Liver (tissue), 8 donors: ENCODE measurements at regions not wholly inside any gene's neighbourhood (a gene's known extent, or its start where the extent isn't known, plus 50 kb on each side); places are given as distances from the start of the nearest gene placed in this dataset.

Source experiments
- DNase-seq: peaks from one replicate; pipeline ENCODE4 v3.0.0-alpha.2; 2017; ENCODE audit warnings: low spot score
- H3K27ac ChIP-seq, 2 donors: one replicate each; pipeline ENCODE4 v1.7.0; 2013; ENCODE audit warnings: inconsistent platforms in 2 of 2, low read length in 2 of 2, control low read depth in 1 of 2, low read depth in 1 of 2, mild to moderate bottlenecking in 1 of 2
- H3K27me3 ChIP-seq, 4 donors: one replicate each; pipeline versions ENCODE4 v1.6.1 to v1.7.0; 2013; ENCODE audit warnings: low read length in 3 of 4, inconsistent platforms in 1 of 4, mild to moderate bottlenecking in 1 of 4, moderate library complexity in 1 of 4; ENCODE audit not compliant: control insufficient read depth in 4 of 4, insufficient read depth in 4 of 4
- H3K36me3 ChIP-seq, 4 donors: one replicate each; pipeline versions ENCODE4 v1.6.1 to v1.7.0; 2013; ENCODE audit warnings: low read length in 3 of 4, mild to moderate bottlenecking in 3 of 4, low read depth in 1 of 4, moderate library complexity in 1 of 4; ENCODE audit not compliant: control insufficient read depth in 4 of 4, insufficient read depth in 3 of 4
- H3K4me1 ChIP-seq, 4 donors: one replicate each; pipeline versions ENCODE4 v1.6.1 to v1.7.0; 2013; ENCODE audit warnings: low read length in 3 of 4, mild to moderate bottlenecking in 3 of 4, moderate library complexity in 1 of 4; ENCODE audit not compliant: control insufficient read depth in 4 of 4, insufficient read depth in 4 of 4
- H3K4me3 ChIP-seq, 3 donors: one replicate each; pipeline versions ENCODE4 v1.6.1 to v1.7.0; 2013; ENCODE audit warnings: low read length in 3 of 3, control low read depth in 1 of 3, low read depth in 1 of 3, mild to moderate bottlenecking in 1 of 3
- H3K9ac ChIP-seq, 2 donors: one replicate each; pipeline ENCODE4 v1.7.0; 2013; ENCODE audit warnings: low read length in 2 of 2, mild to moderate bottlenecking in 2 of 2, moderate library complexity in 2 of 2, control low read depth in 1 of 2, low read depth in 1 of 2
- H3K9me3 ChIP-seq, 4 donors: one replicate each; pipeline versions ENCODE4 v1.6.1 to v1.7.0; 2013; ENCODE audit warnings: low read length in 3 of 4; ENCODE audit not compliant: control insufficient read depth in 4 of 4
- ATF3 ChIP-seq: IDR thresholded peaks from 2 replicates; pipeline ENCODE4 v1.6.1; 2016; ENCODE audit warnings: antibody characterized with exemption
- FOXA1 ChIP-seq: IDR thresholded peaks from 2 replicates; pipeline ENCODE4 v1.6.1; 2016; ENCODE audit warnings: antibody characterized with exemption
- FOXA2 ChIP-seq: IDR thresholded peaks from 2 replicates; pipeline ENCODE4 v1.6.1; 2016; ENCODE audit warnings: antibody characterized with exemption
- GABPA ChIP-seq, 2 donors: IDR thresholded peaks in 1 of 2; conservative IDR thresholded peaks in 1 of 2; 2 replicates each; pipeline ENCODE4 v1.6.1; 2016; ENCODE audit warnings: antibody characterized with exemption in 2 of 2, mild to moderate bottlenecking in 1 of 2, moderate library complexity in 1 of 2
- HNF4A ChIP-seq, 2 donors: conservative IDR thresholded peaks; 2 replicates each; pipeline ENCODE4 v1.6.1; 2016; ENCODE audit warnings: antibody characterized with exemption in 2 of 2, mild to moderate bottlenecking in 2 of 2
- HNF4G ChIP-seq: IDR thresholded peaks from 2 replicates; pipeline ENCODE4 v1.6.1; 2016; ENCODE audit warnings: antibody characterized with exemption
- JUND ChIP-seq, 2 donors: IDR thresholded peaks; 2 replicates each; pipeline ENCODE4 v1.6.1; 2016; ENCODE audit warnings: antibody characterized with exemption in 2 of 2
- MAX ChIP-seq: IDR thresholded peaks from 2 replicates; pipeline ENCODE4 v1.6.1; 2016; ENCODE audit warnings: antibody characterized with exemption
- NR2F2 ChIP-seq: IDR thresholded peaks from 2 replicates; pipeline ENCODE4 v1.6.1; 2016; ENCODE audit warnings: antibody characterized with exemption
- RAD21 ChIP-seq, 2 donors: IDR thresholded peaks; 2 replicates each; pipeline ENCODE4 v1.6.1; 2016; ENCODE audit warnings: antibody characterized with exemption in 2 of 2, mild to moderate bottlenecking in 2 of 2
- REST ChIP-seq: IDR thresholded peaks from 2 replicates; pipeline ENCODE4 v1.6.1; 2016; ENCODE audit warnings: antibody characterized with exemption, mild to moderate bottlenecking
- RXRA ChIP-seq, 2 donors: IDR thresholded peaks; 2 replicates each; pipeline ENCODE4 v1.6.1; 2017 to 2018; ENCODE audit warnings: antibody characterized with exemption in 2 of 2, mild to moderate bottlenecking in 1 of 2
- SP1 ChIP-seq: IDR thresholded peaks from 2 replicates; pipeline ENCODE4 v1.6.1; 2018; ENCODE audit warnings: antibody characterized with exemption, mild to moderate bottlenecking
- TAF1 ChIP-seq: conservative IDR thresholded peaks from 2 replicates; pipeline ENCODE4 v1.6.1; 2016; ENCODE audit warnings: antibody characterized with exemption, mild to moderate bottlenecking
- YY1 ChIP-seq: IDR thresholded peaks from 2 replicates; pipeline ENCODE4 v1.6.1; 2016; ENCODE audit warnings: antibody characterized with exemption, mild to moderate bottlenecking
- WGBS: extraction: QIAGEN DNeasy Blood & Tissue Kit; methylation state at CpG from one replicate; pipeline ENCODE4 v1.1.7; 2013; 5-methylcytosine and 5-hydroxymethylcytosine counted together
- TF ChIP-seq, protein P1 (sequence below): IDR thresholded peaks from 2 replicates; pipeline ENCODE4 v1.6.1; 2016; ENCODE audit warnings: antibody characterized with exemption
- TF ChIP-seq, protein P2 (sequence below): fragments of 150-350 bp; IDR thresholded peaks from 2 replicates; pipeline ENCODE4 v1.5.1; 2017; ENCODE audit warnings: improper control_type of control experiment, low read depth, low read length; ENCODE audit not compliant: missing input control
- donor health status: healthy.
- donor health status: healthy.
- donor health status: healthy.
- donor health status: healthy.
- donor health status: healthy.

DNA sequence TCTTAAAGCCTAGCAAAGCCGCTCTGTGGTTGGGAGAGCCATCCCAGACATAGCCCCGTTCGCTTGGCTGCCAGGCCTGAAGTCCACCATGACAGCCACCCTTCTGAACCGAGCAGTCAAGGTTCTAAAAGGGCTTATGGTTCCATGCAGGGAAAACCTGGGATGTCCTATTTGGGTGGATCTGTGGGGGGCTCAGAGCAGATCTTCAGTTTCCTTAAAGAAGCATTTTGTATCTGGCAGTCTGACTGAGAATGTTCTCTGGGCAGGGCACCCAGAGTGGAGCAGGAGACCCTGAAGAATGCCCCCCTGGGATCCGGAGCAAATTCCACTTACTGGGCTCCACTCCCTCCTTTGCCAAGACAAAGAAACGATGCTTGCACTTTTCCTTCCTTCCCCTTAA lies 127.2 kb downstream of the IRX5 start:
- H3K27me3 ChIP-seq: peaks cover 0 to 8% (median 4%) of the 10 kb centered on the region in 4 donors
- no peak overlapping the region for H3K9ac ChIP-seq
- H3K9me3 ChIP-seq: peaks cover 0 to 6% (median 1%) of the 10 kb centered on the region in 4 donors
- H3K4me1 ChIP-seq: peaks cover 0 to 2% (median 0%) of the 10 kb centered on the region in 4 donors
- no peak for DNase-seq
- H3K4me3 ChIP-seq: no peak overlapping the region
- no peaks in the 10 kb centered on the region for H3K36me3 ChIP-seq
- whole genome bisulfite sequencing: 74% methylated on average over 6 of the region's 6 CpGs
- H3K27ac ChIP-seq: no peak overlapping the region
- no peak for TF ChIP-seq TAF1
- TF ChIP-seq FOXA2: no peak
- no peak for TF ChIP-seq REST
- TF ChIP-seq, protein P1, sequence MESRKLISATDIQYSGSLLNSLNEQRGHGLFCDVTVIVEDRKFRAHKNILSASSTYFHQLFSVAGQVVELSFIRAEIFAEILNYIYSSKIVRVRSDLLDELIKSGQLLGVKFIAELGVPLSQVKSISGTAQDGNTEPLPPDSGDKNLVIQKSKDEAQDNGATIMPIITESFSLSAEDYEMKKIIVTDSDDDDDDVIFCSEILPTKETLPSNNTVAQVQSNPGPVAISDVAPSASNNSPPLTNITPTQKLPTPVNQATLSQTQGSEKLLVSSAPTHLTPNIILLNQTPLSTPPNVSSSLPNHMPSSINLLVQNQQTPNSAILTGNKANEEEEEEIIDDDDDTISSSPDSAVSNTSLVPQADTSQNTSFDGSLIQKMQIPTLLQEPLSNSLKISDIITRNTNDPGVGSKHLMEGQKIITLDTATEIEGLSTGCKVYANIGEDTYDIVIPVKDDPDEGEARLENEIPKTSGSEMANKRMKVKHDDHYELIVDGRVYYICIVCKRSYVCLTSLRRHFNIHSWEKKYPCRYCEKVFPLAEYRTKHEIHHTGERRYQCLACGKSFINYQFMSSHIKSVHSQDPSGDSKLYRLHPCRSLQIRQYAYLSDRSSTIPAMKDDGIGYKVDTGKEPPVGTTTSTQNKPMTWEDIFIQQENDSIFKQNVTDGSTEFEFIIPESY: no peak
- no peak for TF ChIP-seq RAD21 (IDR thresholded peaks at IDR 0.05)
- TF ChIP-seq ATF3: no peak
- TF ChIP-seq JUND (IDR thresholded peaks at IDR 0.05): no peak
- no peak for TF ChIP-seq YY1
- no peak for TF ChIP-seq NR2F2
- TF ChIP-seq RXRA (IDR thresholded peaks at IDR 0.05): no peak
- TF ChIP-seq, protein P2, sequence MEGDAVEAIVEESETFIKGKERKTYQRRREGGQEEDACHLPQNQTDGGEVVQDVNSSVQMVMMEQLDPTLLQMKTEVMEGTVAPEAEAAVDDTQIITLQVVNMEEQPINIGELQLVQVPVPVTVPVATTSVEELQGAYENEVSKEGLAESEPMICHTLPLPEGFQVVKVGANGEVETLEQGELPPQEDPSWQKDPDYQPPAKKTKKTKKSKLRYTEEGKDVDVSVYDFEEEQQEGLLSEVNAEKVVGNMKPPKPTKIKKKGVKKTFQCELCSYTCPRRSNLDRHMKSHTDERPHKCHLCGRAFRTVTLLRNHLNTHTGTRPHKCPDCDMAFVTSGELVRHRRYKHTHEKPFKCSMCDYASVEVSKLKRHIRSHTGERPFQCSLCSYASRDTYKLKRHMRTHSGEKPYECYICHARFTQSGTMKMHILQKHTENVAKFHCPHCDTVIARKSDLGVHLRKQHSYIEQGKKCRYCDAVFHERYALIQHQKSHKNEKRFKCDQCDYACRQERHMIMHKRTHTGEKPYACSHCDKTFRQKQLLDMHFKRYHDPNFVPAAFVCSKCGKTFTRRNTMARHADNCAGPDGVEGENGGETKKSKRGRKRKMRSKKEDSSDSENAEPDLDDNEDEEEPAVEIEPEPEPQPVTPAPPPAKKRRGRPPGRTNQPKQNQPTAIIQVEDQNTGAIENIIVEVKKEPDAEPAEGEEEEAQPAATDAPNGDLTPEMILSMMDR: no peak
- no peak for TF ChIP-seq GABPA (IDR thresholded peaks at IDR 0.05 in 1 of 2, conservative IDR thresholded peaks at IDR 0.05 in 1 of 2)
- no peak for TF ChIP-seq FOXA1
- no peak for TF ChIP-seq HNF4A (conservative IDR thresholded peaks at IDR 0.05)

- 71% methylated on average over 4 of the region's 4 CpGs for WGBS
- DNase-seq: no peak
- H3K27me3 ChIP-seq: peaks cover 0 to 8% (median 4%) of the 10 kb centered on the region in 4 donors
- TF ChIP-seq RAD21 (IDR thresholded peaks at IDR 0.05) (no peak), REST (no peak), FOXA1 (no peak), YY1 (no peak), HNF4A (conservative IDR thresholded peaks at IDR 0.05) (no peak), RXRA (IDR thresholded peaks at IDR 0.05) (no peak), NR2F2 (no peak), MAX (no peak), GABPA (IDR thresholded peaks at IDR 0.05 in 1 of 2, conservative IDR thresholded peaks at IDR 0.05 in 1 of 2) (no peak), HNF4G (no peak), FOXA2 (no peak), SP1 (no peak), ATF3 (no peak)
- TF ChIP-seq, protein P1: no peak
Measured at GRCh38 chr16:55058576-55058975, 127.9 kb downstream of the IRX5 start.

More at GRCh38 chr16:55058576-55058975, 127.9 kb downstream of the IRX5 start:
- no peak overlapping the region for H3K4me3 ChIP-seq
- no peaks in the 10 kb centered on the region for H3K36me3 ChIP-seq
- peaks cover 0 to 6% (median 1%) of the 10 kb centered on the region in 4 donors for H3K9me3 ChIP-seq
- H3K27ac ChIP-seq: no peak overlapping the region
- peaks cover 0 to 2% (median 0%) of the 10 kb centered on the region in 4 donors for H3K4me1 ChIP-seq
- H3K9ac ChIP-seq: no peak overlapping the region
